PC-3 (cell line): ENCODE measurements at regions not wholly inside any gene's neighbourhood (a gene's known extent, or its start where the extent isn't known, plus 50 kb on each side); places are given as distances from the start of the nearest gene placed in this dataset.
"Not testable (repeated sequence)": the region's sequence is repeated elsewhere in the genome, so short reads cannot be mapped to it uniquely, and the experiment has no call there.

ENCODE experiments used
- ATAC-seq: fragments of 200-7000 bp; cut with Tn5 transposase; 2 replicates; pipeline ENCODE4 v1.9.1; 2020; ENCODE audit warnings: mild to moderate bottlenecking, moderate library complexity
- BruUV-seq: library from RNA; stranded (reverse); fragments of 400-500 nt; replicated peaks from 2 replicates; lab custom pipeline; 2021; lab: Mats Ljungman, UMichigan
- CTCF ChIA-PET: fragments of 300-600 bp; sonication (Branson Sonifier 250); formaldehyde crosslinking; loops from one replicate; lab custom pipeline; 2022; ENCODE audit warnings: antibody characterized with exemption; lab: Charles Lee
- POLR2A ChIA-PET: fragments of 300-600 bp; sonication (Branson Sonifier 250); formaldehyde crosslinking; loops from one replicate; lab custom pipeline; 2022; ENCODE audit warnings: antibody characterized with exemption; ENCODE audit not compliant: unreplicated experiment; lab: Charles Lee
- DNase-seq: peaks from one replicate; pipeline ENCODE4 v3.0.0-alpha.2; 2015
- H2AFZ ChIP-seq: fragments of 300-600 bp; sonication (generic); 2 replicates; pipeline ENCODE4 v1.6.0; 2016; ENCODE audit warnings: antibody characterized with exemption, low read length
- H3F3A ChIP-seq: fragments of 300-600 bp; sonication (generic); one replicate; pipeline ENCODE4 v1.6.0; 2017; ENCODE audit warnings: antibody characterized with exemption, low read length, control low read depth, mild to moderate bottlenecking; ENCODE audit not compliant: unreplicated experiment
- H3K27ac ChIP-seq: fragments of 300-600 bp; sonication (generic); 2 replicates; pipeline ENCODE4 v1.5.1; 2016; ENCODE audit warnings: mild to moderate bottlenecking, low read length
- H3K27me3 ChIP-seq: fragments of 300-600 bp; sonication (generic); 2 replicates; pipeline ENCODE4 v1.6.1; 2016; ENCODE audit warnings: low read length, mixed read lengths
- H3K36me3 ChIP-seq: fragments of 300-600 bp; sonication (generic); 2 replicates; pipeline ENCODE4 v1.6.1; 2016; ENCODE audit warnings: low read depth, mixed run types, low read length, mixed read lengths
- H3K4me1 ChIP-seq: fragments of 300-600 bp; sonication (generic); 2 replicates; pipeline ENCODE4 v1.5.1; 2016; ENCODE audit warnings: low read length; ENCODE audit not compliant: insufficient read depth
- H3K4me2 ChIP-seq: fragments of 300-600 bp; sonication (generic); 2 replicates; pipeline ENCODE4 v1.6.0; 2016; ENCODE audit warnings: low read length
- H3K4me3 ChIP-seq: fragments of 300-600 bp; sonication (generic); 2 replicates; pipeline ENCODE4 v1.5.1; 2016; ENCODE audit warnings: mild to moderate bottlenecking, low read length, mixed read lengths
- H3K79me2 ChIP-seq: fragments of 300-600 bp; sonication (generic); 2 replicates; pipeline ENCODE4 v1.6.1; 2017; ENCODE audit warnings: low read length, mixed read lengths
- H3K9ac ChIP-seq: fragments of 300-600 bp; sonication (generic); 2 replicates; pipeline ENCODE4 v1.6.0; 2016; ENCODE audit warnings: mild to moderate bottlenecking, low read length
- H3K9me2 ChIP-seq: fragments of 300-600 bp; sonication (generic); replicated peaks from 2 replicates; pipeline ENCODE4 v1.6.1; 2016; ENCODE audit warnings: mixed run types, low read length, mixed read lengths
- H3K9me3 ChIP-seq: fragments of 300-600 bp; sonication (generic); 2 replicates; pipeline ENCODE4 v1.6.1; 2016; ENCODE audit warnings: low read length, mixed read lengths
- H4K20me1 ChIP-seq: fragments of 300-600 bp; sonication (generic); 2 replicates; pipeline ENCODE4 v1.6.1; 2016; ENCODE audit warnings: low read length, mixed read lengths
- CTCF ChIP-seq: fragments of 300-600 bp; sonication (generic); conservative IDR thresholded peaks from 2 replicates; pipeline ENCODE4 v1.5.1; 2017; ENCODE audit warnings: antibody characterized with exemption, low read depth, mild to moderate bottlenecking, low read length
- EZH2 ChIP-seq: fragments of 300-600 bp; sonication (generic); IDR thresholded peaks from one replicate; pipeline ENCODE4 v1.6.1; 2017; ENCODE audit warnings: antibody characterized with exemption, mild to moderate bottlenecking, low read length; ENCODE audit not compliant: unreplicated experiment
- EZH2phosphoT487 ChIP-seq: fragments of 300-600 bp; sonication (generic); IDR thresholded peaks from 2 replicates; pipeline ENCODE4 v1.6.1; 2018; ENCODE audit warnings: mild to moderate bottlenecking, antibody characterized with exemption, low read length, borderline replicate concordance
- intact Hi-C: fragments of 100-400 bp; cut with micrococcal nuclease; formaldehyde crosslinking; loops from 2 replicates; pipeline ENCODE4 v1.9.0; 2023

- H3K9me2 ChIP-seq, DNase-seq, BruUV-seq, CTCF ChIA-PET, H3K79me2 ChIP-seq, H2AFZ ChIP-seq, H3K4me2 ChIP-seq, intact Hi-C loops, H4K20me1 ChIP-seq, ATAC-seq, H3K9me3 ChIP-seq, H3K27ac ChIP-seq, H3F3A ChIP-seq, POLR2A ChIA-PET, H3K4me1 ChIP-seq, H3K36me3 ChIP-seq, H3K9ac ChIP-seq, H3K4me3 ChIP-seq, H3K27me3 ChIP-seq: not testable (repeated sequence)
Measured at GRCh38 chr9:38813855-38814254, 93.9 kb upstream of the FAM240B start.

- H3K9ac ChIP-seq, CTCF ChIA-PET, H4K20me1 ChIP-seq, H2AFZ ChIP-seq, H3K27ac ChIP-seq, BruUV-seq, H3K4me3 ChIP-seq, H3K36me3 ChIP-seq, H3K9me3 ChIP-seq, H3K27me3 ChIP-seq, intact Hi-C loops, H3K9me2 ChIP-seq, POLR2A ChIA-PET, H3K79me2 ChIP-seq, H3F3A ChIP-seq, H3K4me2 ChIP-seq, H3K4me1 ChIP-seq: not testable (repeated sequence)
- ATAC-seq (peak; percentile 55), DNase-seq (peak; percentile 59)
Measured at GRCh38 chr9:38807919-38808459, 88.1 kb upstream of the FAM240B start.

- Histone ChIP-seq H3K9ac (no peak overlapping the region), H3K4me1 (no peaks in the 10 kb centered on the region), H3K9me3 (no peaks in the 10 kb centered on the region), H3K79me2 (no peaks in the 10 kb centered on the region), H3K4me2 (no peak overlapping the region), H3K4me3 (no peak overlapping the region), H3K36me3 (no peaks in the 10 kb centered on the region), H2AFZ (no peak overlapping the region), H3K27me3 (no peaks in the 10 kb centered on the region), H3F3A (no peaks in the 10 kb centered on the region), H3K9me2 (no peaks in the 10 kb centered on the region), H4K20me1 (no peaks in the 10 kb centered on the region), H3K27ac (no peak overlapping the region)
- no peak for ATAC-seq
- ChIA-PET POLR2A (no interaction called here), CTCF (no interaction called here)
- no peak for TF ChIP-seq EZH2phosphoT487
- no peak for TF ChIP-seq CTCF
- TF ChIP-seq EZH2, result no peak
- BruUV-seq, result no TSS peak
- DNase-seq, result no peak
- intact Hi-C loops, result no loop called here
Measured at GRCh38 chr9:38771593-38771992, 51.7 kb upstream of the FAM240B start.
